ENCODE measurements at regions not wholly inside any gene's neighbourhood (a gene's known extent, or its start where the extent isn't known, plus 50 kb on each side); places are given as distances from the start of the nearest gene placed in this dataset.
"Not testable (repeated sequence)": the region's sequence is repeated elsewhere in the genome, so short reads cannot be mapped to it uniquely, and the experiment has no call there.

DNA sequence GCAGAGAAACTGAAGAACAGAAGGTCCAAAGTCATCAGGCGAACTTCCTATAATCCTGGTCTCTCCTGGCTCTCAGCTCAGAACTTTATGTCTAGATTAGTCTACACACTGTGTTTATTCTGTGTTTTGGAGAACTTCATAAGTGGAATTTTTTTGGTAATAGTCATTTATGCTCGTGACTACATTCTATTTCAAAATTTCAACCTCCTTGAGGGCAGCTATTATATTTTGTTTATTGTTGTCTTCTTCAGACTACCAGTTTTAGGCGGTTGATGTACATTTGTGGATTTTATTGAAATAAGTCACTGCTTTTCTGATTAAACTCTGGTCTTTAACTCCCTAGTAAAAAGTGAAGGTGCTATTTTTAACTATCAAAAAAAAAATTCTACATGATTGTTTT, 816.6 kb downstream of the SATB2 start:
- intact Hi-C loops (cut with micrococcal nuclease): no loop called here

DNA sequence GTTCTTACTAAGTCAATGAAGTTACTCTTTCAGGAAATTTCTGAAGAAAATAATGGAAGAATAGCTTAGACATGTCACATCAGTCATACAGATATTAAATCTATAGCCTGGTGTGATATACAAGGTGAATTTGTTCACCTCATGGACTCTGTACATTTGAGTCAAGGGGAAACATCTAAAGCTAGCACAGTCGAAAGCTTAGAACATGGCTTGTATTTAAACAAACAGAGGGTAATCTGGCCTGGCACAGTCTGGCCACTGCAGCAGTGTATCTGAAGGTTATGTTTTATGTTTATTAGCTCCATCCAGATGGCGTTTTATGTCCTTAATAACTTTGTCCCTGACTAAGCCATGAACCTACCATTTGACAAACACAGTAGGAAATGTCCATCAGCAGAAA, 817.3 kb downstream of the SATB2 start:
- intact Hi-C loops (cut with micrococcal nuclease): no loop called here

DNA sequence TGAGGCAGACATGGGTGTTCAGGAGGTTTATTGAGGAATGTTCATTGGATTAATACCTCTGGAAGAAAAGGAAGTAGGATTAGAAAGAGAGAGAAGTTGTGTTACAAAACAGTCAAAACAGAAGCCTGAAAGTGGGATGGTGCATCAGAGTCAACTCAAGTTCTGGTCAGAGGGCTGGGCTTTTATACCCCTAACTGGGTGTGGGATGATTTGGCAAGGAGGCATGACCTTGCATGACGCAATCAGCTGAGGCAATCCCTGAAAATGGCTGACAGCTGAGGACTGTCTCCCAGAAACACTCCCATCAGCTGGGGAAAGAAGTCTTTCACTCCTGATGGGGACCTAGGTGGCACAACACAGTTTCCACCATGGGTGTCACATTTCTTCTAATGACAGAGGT, 818.2 kb downstream of the SATB2 start:
- intact Hi-C loops (cut with micrococcal nuclease): no loop called here

DNA sequence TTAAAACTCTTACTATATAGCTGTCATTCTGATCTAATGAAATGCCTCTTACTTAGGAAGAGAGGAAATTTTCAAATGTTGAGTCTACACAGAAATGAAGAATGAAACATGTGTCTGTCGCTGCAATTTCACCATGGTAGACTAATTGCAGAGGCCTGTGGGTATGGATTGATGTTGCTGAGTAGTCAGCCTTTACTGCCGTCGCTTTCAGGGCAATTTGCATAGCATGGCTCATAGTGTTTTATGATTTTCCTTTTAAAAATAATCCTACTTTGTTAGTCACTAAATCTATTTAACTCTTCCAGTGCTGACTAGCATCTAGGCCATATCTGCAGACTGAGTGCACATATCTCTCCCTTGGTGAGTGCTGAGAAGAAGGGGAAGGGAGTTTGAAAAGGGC, 819.2 kb downstream of the SATB2 start:
- intact Hi-C loops (cut with micrococcal nuclease): no loop called here

DNA sequence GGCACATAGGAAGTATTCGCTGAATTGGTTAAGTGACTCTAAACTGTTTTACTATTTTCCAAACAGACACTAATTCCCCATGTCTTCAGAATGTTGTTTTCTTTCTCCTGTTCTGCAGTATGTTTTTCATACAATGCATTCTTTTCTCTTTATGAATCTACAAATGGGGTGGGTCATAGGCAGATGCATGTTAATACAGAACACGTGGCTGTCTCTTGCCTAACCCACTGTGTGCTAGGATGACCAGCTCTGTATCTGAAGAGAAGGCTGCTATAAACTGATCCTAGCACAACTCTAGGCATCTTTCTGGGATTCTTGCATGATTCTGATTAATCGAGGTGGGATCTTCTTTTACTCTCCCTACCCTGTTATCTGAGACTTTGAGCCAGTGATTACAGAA, 826.0 kb downstream of the PLCL1 start:
- intact Hi-C loops (cut with micrococcal nuclease): no loop called here

DNA sequence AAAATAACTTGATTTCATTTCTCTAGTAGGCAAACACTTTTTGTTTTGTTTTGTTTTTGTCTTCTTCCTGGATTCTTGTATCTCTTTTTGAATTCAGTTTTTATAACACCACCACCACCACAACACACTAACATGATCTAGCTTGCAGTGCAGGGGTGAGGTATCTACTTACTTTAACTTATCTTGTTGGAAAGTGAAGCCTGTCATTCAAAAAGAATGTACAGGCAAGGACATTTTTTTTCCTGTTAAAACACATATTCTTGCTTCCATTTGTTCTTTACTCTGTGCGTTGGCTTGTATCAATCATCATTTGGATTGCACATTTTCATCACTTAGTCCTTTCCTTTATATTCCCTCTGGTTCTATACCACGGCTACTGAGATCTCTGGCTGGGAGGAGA, 824.2 kb downstream of the PLCL1 start:
- intact Hi-C loops (cut with micrococcal nuclease): no loop called here

DNA sequence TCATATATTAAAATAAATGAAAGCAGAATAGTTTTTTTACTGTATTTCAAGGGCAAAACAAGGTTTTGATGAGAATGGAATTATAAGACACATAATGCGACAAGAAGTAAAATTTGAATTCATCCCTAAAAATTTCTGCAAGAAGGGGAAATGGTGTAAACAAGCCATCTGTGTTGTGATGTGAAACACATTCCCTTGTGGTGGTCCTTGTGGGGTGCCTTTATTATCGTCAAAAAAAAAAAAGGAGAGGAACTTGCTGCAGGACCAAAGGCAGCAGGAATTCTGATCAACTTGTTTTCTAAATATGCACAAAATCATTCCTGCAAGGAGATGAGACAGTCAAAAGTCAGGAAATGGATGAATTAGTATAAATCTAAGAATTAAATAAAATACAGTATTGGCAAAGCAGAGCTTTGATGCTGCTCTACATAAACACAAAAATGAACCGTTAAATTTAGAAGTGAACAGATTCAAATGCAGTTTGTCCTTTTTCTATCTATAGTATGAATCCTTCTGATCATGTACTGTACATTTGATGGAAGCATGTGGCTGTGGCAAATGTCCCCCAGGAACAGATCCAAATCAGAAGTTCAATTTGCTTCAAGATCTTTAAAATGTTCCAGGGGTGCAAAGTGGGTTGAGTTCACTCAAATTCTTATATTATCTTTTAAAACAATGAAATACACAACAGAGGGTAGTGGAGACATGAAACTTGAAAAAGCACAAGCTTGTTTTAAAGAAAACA, 818.8 kb downstream of the PLCL1 start:
- intact Hi-C loops (cut with micrococcal nuclease): no loop called here

DNA sequence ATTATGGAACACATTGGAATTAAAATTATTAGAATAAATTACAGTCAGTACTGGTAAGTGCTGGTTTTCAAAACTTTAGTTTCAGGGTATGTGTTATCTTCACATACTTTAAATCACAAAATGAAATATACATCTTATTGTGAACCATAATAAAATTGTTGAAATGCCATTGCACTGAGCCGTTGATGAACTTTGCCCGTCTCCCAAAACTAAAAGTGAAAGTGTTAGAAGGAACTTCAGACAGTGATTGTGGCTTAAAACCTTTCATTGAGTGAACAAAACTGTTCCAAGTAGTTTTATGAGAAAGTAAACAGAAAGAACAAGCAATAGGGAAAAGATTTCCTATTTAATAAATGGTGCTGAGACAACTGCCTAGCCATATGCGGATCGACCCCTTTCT, 811.6 kb downstream of the PLCL1 start:
- intact Hi-C loops (cut with micrococcal nuclease): loop anchor here (10.0 kb wide), 1 partner anchor 301 kb away; no protein-coding TSS in a partner anchor

DNA sequence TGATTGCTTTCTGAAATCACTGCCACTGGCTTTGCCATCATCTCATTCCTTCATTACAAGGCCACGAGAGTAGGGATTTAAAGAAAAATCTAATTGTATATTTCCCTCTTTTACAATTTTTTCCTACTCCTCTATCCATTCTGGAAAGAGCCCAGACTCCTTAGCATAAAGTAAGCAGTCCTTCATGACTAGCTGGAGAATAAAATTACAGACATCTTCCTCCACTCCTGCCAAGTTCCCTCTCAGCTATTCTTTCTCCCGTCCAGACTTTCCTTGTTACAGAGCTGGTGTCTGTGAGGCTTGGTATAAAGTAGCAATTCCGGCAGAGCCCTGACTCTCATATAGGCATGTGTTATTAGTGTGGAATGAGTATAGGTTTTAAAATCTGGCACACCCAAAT, 806.8 kb downstream of the PLCL1 start:
- intact Hi-C loops (cut with micrococcal nuclease): loop anchor here (10.0 kb wide), 1 partner anchor 296 kb away; no protein-coding TSS in a partner anchor

DNA sequence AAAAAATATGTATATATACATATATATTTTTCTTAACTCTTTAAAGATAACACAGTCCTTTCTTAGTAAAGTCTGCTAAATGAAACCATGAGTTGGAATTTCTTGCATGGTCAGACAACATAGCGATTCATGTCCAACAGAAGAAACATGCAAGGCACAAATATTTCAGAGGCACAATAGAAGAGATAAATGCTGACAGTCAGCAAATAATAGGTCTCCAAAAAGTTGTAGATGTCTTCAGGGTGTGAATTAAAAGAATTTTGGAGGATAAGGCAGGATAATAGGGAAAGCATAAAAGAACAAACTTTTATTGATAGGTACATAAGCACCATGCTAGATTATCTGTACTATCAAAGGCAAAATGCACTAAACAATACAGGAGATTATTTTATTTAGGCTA, 800.2 kb downstream of the PLCL1 start:
- intact Hi-C loops (cut with micrococcal nuclease): no loop called here

DNA sequence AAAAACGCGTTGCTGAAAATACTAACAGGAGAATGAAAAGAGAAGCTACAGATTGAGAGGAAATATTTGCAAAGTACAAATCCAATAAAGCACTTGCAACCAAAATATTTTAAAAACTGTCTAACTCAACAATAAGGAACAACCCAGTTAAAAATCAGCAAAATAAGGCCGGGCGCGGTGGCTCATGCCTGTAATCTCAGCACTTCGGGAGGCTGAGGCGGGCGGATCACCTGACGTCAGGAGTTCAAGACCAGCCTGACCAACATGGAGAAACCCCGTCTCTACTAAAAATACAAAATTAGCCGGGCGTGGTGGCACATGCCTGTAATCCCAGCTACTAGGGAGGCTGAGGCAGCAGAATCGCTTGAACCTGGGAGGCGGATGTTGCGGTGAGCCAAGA, 798.6 kb downstream of the PLCL1 start:
- intact Hi-C loops (cut with micrococcal nuclease): not testable (repeated sequence)

DNA sequence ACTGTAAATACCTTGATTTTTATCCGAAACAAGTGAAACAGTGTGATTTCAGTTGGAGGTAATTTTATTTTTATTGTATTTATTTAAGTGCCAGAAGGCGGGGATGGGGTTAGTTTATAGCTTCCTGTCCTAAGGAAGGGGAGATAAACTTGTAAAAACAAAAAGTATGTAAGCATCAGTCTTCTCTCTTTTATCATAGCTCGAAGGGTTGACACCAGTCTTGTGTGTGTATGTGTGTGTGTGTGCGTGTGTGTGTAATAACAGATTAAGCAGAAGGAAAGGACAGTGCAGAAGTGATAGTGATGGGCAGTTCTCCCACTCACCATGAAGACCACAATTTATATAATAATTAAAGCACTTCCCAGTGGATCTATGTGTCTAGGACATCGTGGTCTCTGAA, 793.3 kb downstream of the PLCL1 start:
- intact Hi-C loops (cut with micrococcal nuclease): no loop called here

DNA sequence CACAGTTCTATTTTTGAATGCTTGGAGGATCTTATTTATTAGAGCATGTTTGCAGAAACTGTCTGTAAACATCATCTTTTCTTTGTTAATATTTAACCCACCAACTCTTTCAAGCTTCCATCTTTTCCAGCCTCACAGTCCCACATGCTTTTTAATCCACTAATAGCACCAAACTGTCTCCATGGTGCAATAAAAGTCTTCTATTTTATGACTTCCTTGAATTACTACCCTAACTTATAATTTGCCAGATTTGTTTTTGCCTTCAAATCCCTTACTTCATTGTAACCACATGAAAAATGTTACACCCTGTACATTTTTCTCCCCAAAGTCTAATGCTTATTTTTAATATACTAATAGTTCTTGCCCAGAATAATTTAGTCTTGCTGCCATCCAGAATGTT, 792.6 kb downstream of the PLCL1 start:
- intact Hi-C loops (cut with micrococcal nuclease): no loop called here

DNA sequence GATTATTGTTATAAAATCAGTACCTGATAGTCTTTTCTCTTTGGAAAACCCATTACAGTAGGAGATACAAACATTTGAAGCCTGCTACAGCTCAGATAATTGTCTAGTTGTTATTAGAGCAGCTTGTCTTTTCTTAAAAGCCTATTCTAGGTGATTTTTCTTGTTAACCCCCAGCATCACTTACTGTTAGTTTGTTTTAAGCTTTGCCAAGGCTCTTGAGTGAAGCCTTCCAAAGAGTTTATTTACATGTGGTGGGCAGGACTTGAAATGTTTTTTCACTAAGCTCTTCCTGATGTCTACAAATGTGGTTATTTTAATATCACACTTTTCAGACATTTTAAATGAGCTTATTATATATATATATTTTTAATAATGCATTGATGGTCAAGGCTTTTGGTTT, 791.3 kb downstream of the PLCL1 start:
- intact Hi-C loops (cut with micrococcal nuclease): no loop called here

DNA sequence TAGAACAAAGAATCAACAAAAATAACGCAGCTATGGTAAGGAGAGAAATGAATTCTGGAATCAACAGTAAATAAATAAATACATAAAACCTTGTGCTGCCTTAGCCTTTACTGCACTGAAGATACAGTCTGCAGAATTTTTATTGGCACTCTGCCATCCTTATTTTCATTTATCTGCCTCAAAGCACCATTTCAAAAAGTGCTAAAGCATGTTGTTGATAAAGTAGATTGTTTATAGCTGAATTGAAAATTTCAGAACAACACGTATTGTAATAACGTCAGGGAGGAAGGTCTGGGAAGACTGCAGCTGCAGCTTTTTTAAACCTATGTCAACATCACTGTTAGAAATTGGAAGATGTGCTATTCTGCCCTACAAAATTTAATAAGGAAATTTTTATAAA, 787.2 kb downstream of the PLCL1 start:
- intact Hi-C loops (cut with micrococcal nuclease): no loop called here

DNA sequence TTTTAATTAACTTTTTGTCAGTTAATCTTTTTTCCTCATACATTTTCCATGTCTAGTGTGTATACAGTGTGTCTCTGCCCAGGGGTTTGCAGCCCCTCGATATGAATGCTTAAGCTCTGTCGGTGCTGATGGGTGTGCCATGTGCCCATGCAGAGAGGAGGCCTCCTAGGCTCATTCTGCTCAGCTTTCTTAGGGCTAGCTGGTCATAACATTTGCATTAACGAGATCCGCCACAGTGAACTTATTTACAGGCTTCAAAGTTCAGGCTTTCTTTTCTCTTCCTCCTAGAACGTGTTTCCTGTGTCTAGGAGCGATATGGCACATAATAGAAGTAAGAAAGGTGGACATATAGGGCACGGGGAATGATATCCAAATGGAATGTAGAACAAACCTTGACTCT, 783.3 kb downstream of the PLCL1 start:
- intact Hi-C loops (cut with micrococcal nuclease): no loop called here

DNA sequence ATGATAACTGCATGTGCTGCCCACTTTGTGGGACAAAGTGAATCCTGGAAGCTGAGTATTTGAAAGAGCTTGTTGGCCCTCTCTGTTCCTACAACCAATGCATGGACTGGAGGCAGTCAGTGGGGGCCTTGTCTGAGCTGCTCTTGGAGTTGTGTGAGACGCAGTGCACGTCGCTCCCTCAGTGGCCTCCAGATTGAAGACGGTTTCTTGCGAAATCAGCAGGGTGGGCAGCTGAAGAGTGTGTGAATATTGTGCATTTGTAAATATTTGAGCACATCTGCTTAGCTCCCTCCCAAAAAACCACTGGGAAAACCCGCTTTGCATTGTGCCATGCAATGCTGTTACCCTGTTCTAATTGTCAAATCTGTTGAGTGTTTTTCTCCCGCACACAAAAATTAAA, 782.8 kb downstream of the PLCL1 start:
- intact Hi-C loops (cut with micrococcal nuclease): no loop called here

DNA sequence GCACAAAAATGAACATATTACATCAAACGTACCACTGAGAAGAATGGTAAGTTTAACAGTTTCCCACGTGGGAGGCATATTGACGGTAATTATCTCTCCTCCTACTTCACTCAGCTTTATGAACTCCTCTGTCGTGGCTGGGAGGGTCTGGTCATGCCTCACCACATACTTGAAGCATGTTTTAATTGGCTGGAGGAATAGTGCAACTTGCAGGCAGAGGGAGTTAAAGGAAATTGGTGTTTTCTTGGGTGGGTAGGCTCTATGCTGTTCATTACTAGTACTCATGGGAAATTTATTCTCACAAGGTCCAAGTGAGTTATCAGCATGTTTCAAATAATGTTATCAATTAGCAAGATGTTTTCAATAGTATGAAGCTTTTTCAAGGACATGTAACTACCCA, 767.0 kb downstream of the PLCL1 start:
- intact Hi-C loops (cut with micrococcal nuclease): no loop called here

DNA sequence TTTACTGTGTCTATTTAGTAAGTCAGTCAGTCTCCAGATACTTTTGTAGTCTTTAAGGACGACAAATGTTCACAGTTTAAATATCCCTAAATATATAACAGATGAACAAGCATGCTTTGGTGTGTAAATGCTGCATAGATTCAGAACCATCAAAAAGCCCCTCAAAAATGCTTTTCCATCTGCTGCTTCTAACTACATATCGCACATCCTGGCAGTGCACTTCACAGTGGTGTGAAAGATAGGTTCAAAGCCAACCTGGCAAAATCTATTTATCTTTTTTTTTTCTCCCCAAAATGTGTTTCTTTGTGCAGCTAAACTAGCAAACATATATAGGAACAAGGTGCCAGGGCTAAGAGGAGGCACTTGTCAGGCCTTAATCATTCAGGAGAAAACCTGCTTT, 753.8 kb downstream of the PLCL1 start:
- intact Hi-C loops (cut with micrococcal nuclease): no loop called here

DNA sequence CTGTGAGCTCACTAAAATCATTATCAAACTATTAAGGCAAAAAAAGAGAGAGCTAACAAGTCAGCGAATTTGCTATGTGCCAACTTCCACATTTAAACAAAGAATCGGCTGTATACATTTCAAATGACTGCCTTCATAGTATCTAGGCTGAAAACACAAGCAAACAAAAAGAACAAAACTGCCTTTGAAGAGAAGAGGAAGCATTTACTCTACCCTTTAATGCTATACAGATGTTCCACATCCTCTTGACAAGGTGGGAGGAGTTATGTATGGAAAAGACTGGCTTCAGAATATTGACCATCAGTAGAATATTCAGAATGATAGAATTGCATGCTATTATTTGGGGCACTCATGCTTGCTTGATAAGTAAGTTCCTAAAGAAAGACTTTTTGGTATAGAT, 741.7 kb downstream of the PLCL1 start:
- intact Hi-C loops (cut with micrococcal nuclease): no loop called here

DNA sequence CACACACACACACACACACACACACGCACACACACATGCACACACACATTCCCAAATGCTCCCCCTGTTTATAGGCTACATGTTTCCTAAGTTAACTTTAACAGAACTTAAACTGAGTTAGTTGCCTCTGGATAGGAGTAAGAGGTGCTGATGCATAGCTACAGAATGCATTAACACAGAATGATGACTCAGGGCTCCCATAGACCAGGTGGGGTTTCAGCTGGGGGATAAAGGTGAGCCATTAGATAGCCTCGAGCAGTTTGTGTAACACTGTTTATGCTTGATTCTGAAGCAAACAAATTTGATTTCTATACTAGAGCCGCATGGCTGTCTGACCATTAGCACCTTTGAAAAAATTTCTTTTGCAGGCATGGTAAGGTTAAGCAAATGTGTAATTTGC, 741.0 kb downstream of the PLCL1 start:
- intact Hi-C loops (cut with micrococcal nuclease): no loop called here

DNA sequence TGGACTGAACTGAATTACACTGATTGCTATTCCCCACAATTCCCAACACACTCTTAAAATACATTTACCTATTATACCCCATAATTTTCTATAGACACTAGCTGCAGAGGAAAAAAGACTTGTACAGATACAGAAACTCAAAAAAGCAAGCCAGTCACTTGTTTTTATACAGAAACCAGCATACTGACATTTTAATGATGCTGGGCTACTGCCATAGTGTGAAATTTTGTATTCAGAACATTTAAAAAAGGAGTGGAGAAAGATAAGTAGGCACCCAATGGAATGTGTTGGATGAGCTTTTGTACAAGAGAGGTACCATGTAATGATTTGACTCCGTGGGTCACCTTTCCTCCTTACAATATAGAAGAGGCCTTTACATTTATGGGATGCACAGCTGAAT, 740.1 kb downstream of the PLCL1 start:
- intact Hi-C loops (cut with micrococcal nuclease): no loop called here

DNA sequence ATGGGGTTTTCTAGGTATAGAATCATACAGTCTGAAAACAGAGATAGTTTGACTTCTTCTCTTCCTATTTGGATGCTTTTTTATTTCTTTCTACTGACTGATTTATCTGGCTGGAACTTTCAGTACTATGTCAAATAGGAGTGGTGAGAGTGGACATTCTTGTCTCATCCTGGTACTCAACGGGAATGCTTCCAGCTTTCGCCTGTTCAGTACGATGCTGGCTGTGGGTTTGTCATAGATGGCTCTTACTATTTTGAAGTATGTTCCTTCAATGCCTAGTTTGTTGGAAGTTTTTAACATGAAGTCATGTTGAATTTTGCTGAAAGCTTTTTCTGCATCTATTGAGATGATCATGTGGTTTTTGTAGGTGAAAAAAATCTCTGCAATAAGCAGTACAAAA, 730.4 kb downstream of the PLCL1 start:
- intact Hi-C loops (cut with micrococcal nuclease): no loop called here

Measured in T-helper 2 cell treated with Interferon-gamma antibody and Interleukin-4, amounts not matched to agents 100 ng/mL and 5 ng/mL, for 36 hours (primary cell).